ENCODE measurements at regions not wholly inside any gene's neighbourhood (a gene's known extent, or its start where the extent isn't known, plus 50 kb on each side); places are given as distances from the start of the nearest gene placed in this dataset.

GRCh38 chr2:42949125-42949524, 156.7 kb upstream of the HAAO start:
- TF ChIP-seq TAF1 (IDR thresholded peaks at IDR 0.05; ENCODE audit: borderline replicate concordance, insufficient read depth, low read length), result no peak
- TF ChIP-seq POLR2AphosphoS5 (IDR thresholded peaks at IDR 0.05; ENCODE audit: low read depth, low read length), result no peak
- TF ChIP-seq REST (IDR thresholded peaks at IDR 0.05; ENCODE audit: insufficient read depth in 1 of 2, low read depth in 2 of 2, low read length in 2 of 2), result no peak
- TF ChIP-seq SIN3A (IDR thresholded peaks at IDR 0.05; ENCODE audit: borderline replicate concordance, insufficient read depth, low read length), result no peak
- no peak for TF ChIP-seq FOXP2 (optimal IDR thresholded peaks at IDR 0.05; ENCODE audit: borderline replicate concordance, extremely low read depth, extremely low read length, insufficient read depth)

GRCh38 chr2:42947809-42948600, 155.6 kb upstream of the HAAO start:
- TF ChIP-seq SIN3A (IDR thresholded peaks at IDR 0.05; ENCODE audit: borderline replicate concordance, insufficient read depth, low read length) (no peak), FOXP2 (optimal IDR thresholded peaks at IDR 0.05; ENCODE audit: borderline replicate concordance, extremely low read depth, extremely low read length, insufficient read depth) (no peak), TAF1 (IDR thresholded peaks at IDR 0.05; ENCODE audit: borderline replicate concordance, insufficient read depth, low read length) (no peak)

- TF ChIP-seq REST (IDR thresholded peaks at IDR 0.05; ENCODE audit: insufficient read depth in 1 of 2, low read depth in 2 of 2, low read length in 2 of 2), result no peak
- TF ChIP-seq FOXP2 (optimal IDR thresholded peaks at IDR 0.05; ENCODE audit: borderline replicate concordance, extremely low read depth, extremely low read length, insufficient read depth), result no peak
- TF ChIP-seq POLR2AphosphoS5 (IDR thresholded peaks at IDR 0.05; ENCODE audit: low read depth, low read length), result no peak
- no peak for TF ChIP-seq TAF1 (IDR thresholded peaks at IDR 0.05; ENCODE audit: borderline replicate concordance, insufficient read depth, low read length)
These were observed 152.5 kb upstream of the HAAO start for GRCh38 chr2:42944779-42945415.

- TF ChIP-seq POLR2AphosphoS5 (IDR thresholded peaks at IDR 0.05; ENCODE audit: low read depth, low read length) (no peak), REST (IDR thresholded peaks at IDR 0.05; ENCODE audit: insufficient read depth in 1 of 2, low read depth in 2 of 2, low read length in 2 of 2) (no peak), SIN3A (IDR thresholded peaks at IDR 0.05; ENCODE audit: borderline replicate concordance, insufficient read depth, low read length) (no peak)
These were observed 150.7 kb upstream of the HAAO start for GRCh38 chr2:42942990-42943493.

GRCh38 chr2:42942214-42942989, 150.0 kb upstream of the HAAO start:
- no peak for TF ChIP-seq POLR2AphosphoS5 (IDR thresholded peaks at IDR 0.05; ENCODE audit: low read depth, low read length)
- TF ChIP-seq TAF1 (IDR thresholded peaks at IDR 0.05; ENCODE audit: borderline replicate concordance, insufficient read depth, low read length), result no peak
- TF ChIP-seq FOXP2 (optimal IDR thresholded peaks at IDR 0.05; ENCODE audit: borderline replicate concordance, extremely low read depth, extremely low read length, insufficient read depth), result no peak
- no peak for TF ChIP-seq SIN3A (IDR thresholded peaks at IDR 0.05; ENCODE audit: borderline replicate concordance, insufficient read depth, low read length)
- no peak for TF ChIP-seq REST (IDR thresholded peaks at IDR 0.05; ENCODE audit: insufficient read depth in 1 of 2, low read depth in 2 of 2, low read length in 2 of 2)

Measured in PFSK-1 (cell line).